BJ (cell line): ENCODE measurements at regions not wholly inside any gene's neighbourhood (a gene's known extent, or its start where the extent isn't known, plus 50 kb on each side); places are given as distances from the start of the nearest gene placed in this dataset.

Experiments
- CTCF ChIA-PET: fragments of 350-600 bp; formaldehyde crosslinking; extraction: SDS; loops from one replicate; lab custom pipeline; 2021; ENCODE audit warnings: antibody characterized with exemption, inconsistent platforms; lab: Yijun Ruan, JAX
- POLR2A ChIA-PET: fragments of 300-600 bp; sonication (Branson Sonifier 250); formaldehyde crosslinking; extraction: SDS; loops from one replicate; lab custom pipeline; 2021; ENCODE audit warnings: antibody characterized with exemption; lab: Charles Lee
- DNase-seq: peaks from one replicate; pipeline ENCODE4 v3.0.0-alpha.2; 2011; ENCODE audit warnings: low read depth
- H3K27me3 ChIP-seq: 2 replicates; pipeline ENCODE4 v1.6.0; 2011; ENCODE audit warnings: low read length; ENCODE audit not compliant: control insufficient read depth, insufficient read depth
- H3K36me3 ChIP-seq: 2 replicates; pipeline ENCODE4 v1.5.1; 2011; ENCODE audit warnings: low read length; ENCODE audit not compliant: control insufficient read depth, insufficient read depth
- H3K4me3 ChIP-seq: 2 replicates; pipeline ENCODE4 v1.5.1; 2011; ENCODE audit warnings: low read depth, mild to moderate bottlenecking, control low read depth, low read length
- CTCF ChIP-seq: IDR thresholded peaks from 2 replicates; pipeline ENCODE4 v1.5.1; 2011; ENCODE audit warnings: low read depth, mild to moderate bottlenecking, control low read depth, inconsistent platforms, low read length, moderate library complexity; ENCODE audit not compliant: insufficient read depth

- ChIA-PET CTCF (no interaction called here), POLR2A (no interaction called here)
- Histone ChIP-seq H3K4me3 (no peak overlapping the region), H3K27me3 (no peaks in the 10 kb centered on the region), H3K36me3 (no peaks in the 10 kb centered on the region)
- TF ChIP-seq CTCF = no peak
- DNase-seq = no peak
Observed at GRCh38 chr7:155881471-155882350, 69.4 kb upstream of the SHH start.

GRCh38 chr7:155880721-155881120 lies 68.5 kb upstream of the SHH start:
- H3K36me3 ChIP-seq = no peaks in the 10 kb centered on the region
- POLR2A ChIA-PET = no interaction called here
- H3K4me3 ChIP-seq = no peak overlapping the region
- CTCF ChIA-PET = no interaction called here
- no peaks in the 10 kb centered on the region for H3K27me3 ChIP-seq
- no peak for DNase-seq
- no peak for TF ChIP-seq CTCF

GRCh38 chr7:155879592-155879991 lies 67.3 kb upstream of the SHH start:
- Histone ChIP-seq H3K36me3 (no peaks in the 10 kb centered on the region), H3K4me3 (no peak overlapping the region), H3K27me3 (no peaks in the 10 kb centered on the region)
- DNase-seq = no peak
- POLR2A ChIA-PET = no interaction called here
- no peak for TF ChIP-seq CTCF
- CTCF ChIA-PET = no interaction called here

- H3K27me3 ChIP-seq = no peaks in the 10 kb centered on the region
- ChIA-PET CTCF (no interaction called here), POLR2A (no interaction called here)
- DNase-seq = no peak
- no peak overlapping the region for H3K4me3 ChIP-seq
- TF ChIP-seq CTCF = no peak
- H3K36me3 ChIP-seq = no peaks in the 10 kb centered on the region
Observed at GRCh38 chr7:155878674-155879073, 66.4 kb upstream of the SHH start.

GRCh38 chr7:155878250-155878649 lies 66.0 kb upstream of the SHH start:
- POLR2A ChIA-PET = no interaction called here
- DNase-seq = no peak
- CTCF ChIA-PET = interaction anchor here (1.4 kb wide), 1 partner anchor 9 kb away, joined by 3 read pairs; no protein-coding TSS in a partner anchor
- Histone ChIP-seq H3K4me3 (no peak overlapping the region), H3K36me3 (no peaks in the 10 kb centered on the region), H3K27me3 (no peaks in the 10 kb centered on the region)
- TF ChIP-seq CTCF = no peak
